ENCODE measurements at regions not wholly inside any gene's neighbourhood (a gene's known extent, or its start where the extent isn't known, plus 50 kb on each side); places are given as distances from the start of the nearest gene placed in this dataset.
A peak's percentile ranks its signal among the peaks of the same experiment; 100 is the strongest.
"Not testable (repeated sequence)": the region's sequence is repeated elsewhere in the genome, so short reads cannot be mapped to it uniquely, and the experiment has no call there.

- TF ChIP-seq, protein P1, sequence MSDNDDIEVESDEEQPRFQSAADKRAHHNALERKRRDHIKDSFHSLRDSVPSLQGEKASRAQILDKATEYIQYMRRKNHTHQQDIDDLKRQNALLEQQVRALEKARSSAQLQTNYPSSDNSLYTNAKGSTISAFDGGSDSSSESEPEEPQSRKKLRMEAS (CRISPR knock-in tag; IDR thresholded peaks at IDR 0.05) = no peak
- TF ChIP-seq AFF4 (CRISPR knock-in tag; IDR thresholded peaks at IDR 0.05; ENCODE audit: borderline replicate concordance) = no peak
- no peak for TF ChIP-seq ELF4 (CRISPR knock-in tag; IDR thresholded peaks at IDR 0.05; ENCODE audit: low read depth)
- no peak for TF ChIP-seq TEAD1 (CRISPR knock-in tag; IDR thresholded peaks at IDR 0.05)
- no peak for TF ChIP-seq STAT6 (CRISPR knock-in tag; conservative IDR thresholded peaks at IDR 0.05; ENCODE audit: low read depth)
Observed at GRCh38 chr3:197417441-197417840, 119.0 kb upstream of the DLG1 start (continued).

- DNase-seq (ENCODE audit: low spot score); H3K4me3 Mint-ChIP-seq; POLR2A ChIA-PET; H3K4me1 Mint-ChIP-seq; ATAC-seq; CTCF ChIA-PET; H3K27me3 Mint-ChIP-seq (ENCODE audit: low read depth); H3K27ac Mint-ChIP-seq: not testable (repeated sequence)
- Mint-ChIP-seq H3K9me3 (peaks cover 46% of the 10 kb centered on the region), H3K36me3 (peaks cover 29% of the 10 kb centered on the region)
Observed at GRCh38 chr3:197411899-197412298, 113.5 kb upstream of the DLG1 start.

GRCh38 chr3:197410170-197410569 is 111.8 kb upstream of the DLG1 start:
- H3K4me1 Mint-ChIP-seq; H3K27me3 Mint-ChIP-seq (ENCODE audit: low read depth); POLR2A ChIA-PET; H3K27ac Mint-ChIP-seq; DNase-seq (ENCODE audit: low spot score); ATAC-seq; CTCF ChIA-PET; H3K4me3 Mint-ChIP-seq: not testable (repeated sequence)
- Mint-ChIP-seq H3K36me3 (peaks cover 29% of the 10 kb centered on the region), H3K9me3 (peaks cover 46% of the 10 kb centered on the region)

GRCh38 chr3:197408177-197408957 is 110.0 kb upstream of the DLG1 start:
- no peak for DNase-seq (ENCODE audit: low spot score)
- POLR2A ChIA-PET = interaction anchor here (0.5 to 1.0 kb wide), 2 partner anchors 92 to 132 kb away, joined by 3 read pairs; no protein-coding TSS in a partner anchor

More at GRCh38 chr3:197408177-197408957, 110.0 kb upstream of the DLG1 start:
- H3K27me3 Mint-ChIP-seq (ENCODE audit: low read depth) = no peaks in the 10 kb centered on the region; the same call in 1 of the 2 replicates
- peaks cover 12% of the 10 kb centered on the region for H3K4me1 Mint-ChIP-seq
- ATAC-seq = 0 out of 2 replicates have a peak, but pooled peaks have one; percentile 30
- H3K9me3 Mint-ChIP-seq = peaks cover 46% of the 10 kb centered on the region
- CTCF ChIA-PET = no interaction called here
- no peak overlapping the region for H3K4me3 Mint-ChIP-seq
- TF ChIP-seq, protein P2, sequence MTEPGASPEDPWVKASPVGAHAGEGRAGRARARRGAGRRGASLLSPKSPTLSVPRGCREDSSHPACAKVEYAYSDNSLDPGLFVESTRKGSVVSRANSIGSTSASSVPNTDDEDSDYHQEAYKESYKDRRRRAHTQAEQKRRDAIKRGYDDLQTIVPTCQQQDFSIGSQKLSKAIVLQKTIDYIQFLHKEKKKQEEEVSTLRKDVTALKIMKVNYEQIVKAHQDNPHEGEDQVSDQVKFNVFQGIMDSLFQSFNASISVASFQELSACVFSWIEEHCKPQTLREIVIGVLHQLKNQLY (CRISPR knock-in tag; IDR thresholded peaks at IDR 0.05) = no peak
- TF ChIP-seq CREB1 (CRISPR knock-in tag; IDR thresholded peaks at IDR 0.05) (no peak), MYBL2 (CRISPR knock-in tag; IDR thresholded peaks at IDR 0.05) (no peak), NFYB (CRISPR knock-in tag; conservative IDR thresholded peaks at IDR 0.05; ENCODE audit: low read depth) (no peak), RORB (CRISPR knock-in tag; IDR thresholded peaks at IDR 0.05) (no peak), GTF2I (CRISPR knock-in tag; conservative IDR thresholded peaks at IDR 0.05) (no peak), TEAD1 (CRISPR knock-in tag; IDR thresholded peaks at IDR 0.05) (no peak), AFF4 (CRISPR knock-in tag; IDR thresholded peaks at IDR 0.05; ENCODE audit: borderline replicate concordance) (no peak), SP1 (CRISPR knock-in tag; conservative IDR thresholded peaks at IDR 0.05) (no peak), ESRRA (CRISPR knock-in tag; IDR thresholded peaks at IDR 0.05; ENCODE audit: borderline replicate concordance) (no peak)
- TF ChIP-seq, protein P3, sequence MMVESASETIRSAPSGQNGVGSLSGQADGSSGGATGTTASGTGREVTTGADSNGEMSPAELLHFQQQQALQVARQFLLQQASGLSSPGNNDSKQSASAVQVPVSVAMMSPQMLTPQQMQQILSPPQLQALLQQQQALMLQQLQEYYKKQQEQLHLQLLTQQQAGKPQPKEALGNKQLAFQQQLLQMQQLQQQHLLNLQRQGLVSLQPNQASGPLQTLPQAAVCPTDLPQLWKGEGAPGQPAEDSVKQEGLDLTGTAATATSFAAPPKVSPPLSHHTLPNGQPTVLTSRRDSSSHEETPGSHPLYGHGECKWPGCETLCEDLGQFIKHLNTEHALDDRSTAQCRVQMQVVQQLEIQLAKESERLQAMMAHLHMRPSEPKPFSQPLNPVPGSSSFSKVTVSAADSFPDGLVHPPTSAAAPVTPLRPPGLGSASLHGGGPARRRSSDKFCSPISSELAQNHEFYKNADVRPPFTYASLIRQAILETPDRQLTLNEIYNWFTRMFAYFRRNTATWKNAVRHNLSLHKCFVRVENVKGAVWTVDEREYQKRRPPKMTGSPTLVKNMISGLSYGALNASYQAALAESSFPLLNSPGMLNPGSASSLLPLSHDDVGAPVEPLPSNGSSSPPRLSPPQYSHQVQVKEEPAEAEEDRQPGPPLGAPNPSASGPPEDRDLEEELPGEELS (CRISPR knock-in tag; IDR thresholded peaks at IDR 0.05) = no peak
- H3K36me3 Mint-ChIP-seq = peaks cover 29% of the 10 kb centered on the region
- H3K27ac Mint-ChIP-seq = no peak overlapping the region
